ENCODE measurements at regions not wholly inside any gene's neighbourhood (a gene's known extent, or its start where the extent isn't known, plus 50 kb on each side); places are given as distances from the start of the nearest gene placed in this dataset.

DNA sequence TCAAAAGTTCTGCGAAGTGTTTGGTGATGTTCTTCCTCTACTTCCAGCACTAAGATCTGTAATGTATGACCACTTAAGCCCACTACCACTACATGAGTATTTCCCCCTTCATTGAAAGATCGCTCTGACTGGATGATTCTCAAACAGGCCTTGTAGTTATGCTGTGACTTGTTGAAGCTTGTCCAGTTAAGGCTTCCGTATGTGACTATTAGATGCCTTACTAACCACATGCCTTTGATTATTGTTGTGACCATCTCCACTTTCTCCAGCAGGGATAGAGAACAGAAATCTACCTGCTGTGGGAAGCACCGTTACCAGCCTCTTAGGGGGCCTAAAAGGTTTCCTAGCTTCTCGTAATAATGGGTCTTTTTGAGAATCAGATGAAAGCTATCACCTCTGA is 81.1 kb downstream of the NOC3L start:
- DNase-seq = no peak
- Histone ChIP-seq H3K4me3 (ENCODE audit: low read length in 3 of 3) (no peak overlapping the region), H3K9ac (ENCODE audit: low read length in 3 of 3) (no peak overlapping the region), H3K9me3 (ENCODE audit: control insufficient read depth in 2 of 3, insufficient read depth in 1 of 3, low read length in 3 of 3) (no peaks in the 10 kb centered on the region), H3K27ac (ENCODE audit: low read depth in 2 of 2, low read length in 2 of 2) (no peak overlapping the region), H3K27me3 (ENCODE audit: control insufficient read depth, insufficient read depth, low read length) (no peaks in the 10 kb centered on the region), H3K4me1 (ENCODE audit: control insufficient read depth in 2 of 3, insufficient read depth in 2 of 3, low read depth in 1 of 3, low read length in 3 of 3) (no peaks in the 10 kb centered on the region), H3K36me3 (ENCODE audit: control insufficient read depth in 2 of 3, insufficient read depth in 3 of 3, low read length in 3 of 3) (peaks cover 0 to 3% (median 0%) of the 10 kb centered on the region in 3 donors)
- TF ChIP-seq, protein P1, sequence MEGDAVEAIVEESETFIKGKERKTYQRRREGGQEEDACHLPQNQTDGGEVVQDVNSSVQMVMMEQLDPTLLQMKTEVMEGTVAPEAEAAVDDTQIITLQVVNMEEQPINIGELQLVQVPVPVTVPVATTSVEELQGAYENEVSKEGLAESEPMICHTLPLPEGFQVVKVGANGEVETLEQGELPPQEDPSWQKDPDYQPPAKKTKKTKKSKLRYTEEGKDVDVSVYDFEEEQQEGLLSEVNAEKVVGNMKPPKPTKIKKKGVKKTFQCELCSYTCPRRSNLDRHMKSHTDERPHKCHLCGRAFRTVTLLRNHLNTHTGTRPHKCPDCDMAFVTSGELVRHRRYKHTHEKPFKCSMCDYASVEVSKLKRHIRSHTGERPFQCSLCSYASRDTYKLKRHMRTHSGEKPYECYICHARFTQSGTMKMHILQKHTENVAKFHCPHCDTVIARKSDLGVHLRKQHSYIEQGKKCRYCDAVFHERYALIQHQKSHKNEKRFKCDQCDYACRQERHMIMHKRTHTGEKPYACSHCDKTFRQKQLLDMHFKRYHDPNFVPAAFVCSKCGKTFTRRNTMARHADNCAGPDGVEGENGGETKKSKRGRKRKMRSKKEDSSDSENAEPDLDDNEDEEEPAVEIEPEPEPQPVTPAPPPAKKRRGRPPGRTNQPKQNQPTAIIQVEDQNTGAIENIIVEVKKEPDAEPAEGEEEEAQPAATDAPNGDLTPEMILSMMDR (IDR thresholded peaks at IDR 0.05; ENCODE audit: borderline replicate concordance, extremely low read depth, insufficient read depth) = no peak
- intact Hi-C loops (cut with DNase I) = no loop called here
- FAIRE-seq = no peak

DNA sequence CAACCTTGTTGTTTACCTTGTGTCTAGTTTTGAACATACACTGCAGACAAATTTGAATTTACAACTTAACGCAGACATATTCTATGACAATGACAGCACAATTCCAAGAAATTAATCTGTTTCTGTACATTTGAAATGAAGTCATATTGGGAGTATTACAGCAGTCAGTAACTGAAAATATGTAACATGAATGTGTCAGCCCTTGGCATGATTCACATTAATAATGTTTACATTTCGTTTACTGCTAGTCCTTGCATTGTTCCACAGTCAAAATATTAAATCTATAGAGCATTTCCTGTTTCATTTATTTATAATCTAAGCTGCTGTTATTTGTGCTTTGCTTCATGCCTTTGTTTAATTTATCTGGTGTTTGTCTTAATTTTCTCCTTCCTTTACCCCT is 80.4 kb downstream of the NOC3L start:
- H3K27ac ChIP-seq (ENCODE audit: low read depth in 2 of 2, low read length in 2 of 2) = no peak overlapping the region
- intact Hi-C loops (cut with DNase I) = no loop called here
- DNase-seq = no peak

More for the DNA sequence above, 80.4 kb downstream of the NOC3L start:
- H3K9ac ChIP-seq (ENCODE audit: low read length in 3 of 3) = no peak overlapping the region
- H3K4me1 ChIP-seq (ENCODE audit: control insufficient read depth in 2 of 3, insufficient read depth in 2 of 3, low read depth in 1 of 3, low read length in 3 of 3) = no peaks in the 10 kb centered on the region
- no peaks in the 10 kb centered on the region for H3K27me3 ChIP-seq (ENCODE audit: control insufficient read depth, insufficient read depth, low read length)
- TF ChIP-seq, protein P1 (IDR thresholded peaks at IDR 0.05; ENCODE audit: borderline replicate concordance, extremely low read depth, insufficient read depth) = no peak
- peaks cover 0 to 3% (median 0%) of the 10 kb centered on the region in 3 donors for H3K36me3 ChIP-seq (ENCODE audit: control insufficient read depth in 2 of 3, insufficient read depth in 3 of 3, low read length in 3 of 3)
- no peaks in the 10 kb centered on the region for H3K9me3 ChIP-seq (ENCODE audit: control insufficient read depth in 2 of 3, insufficient read depth in 1 of 3, low read length in 3 of 3)
- FAIRE-seq = no peak
- H3K4me3 ChIP-seq (ENCODE audit: low read length in 3 of 3) = no peak overlapping the region
